Left hindlimb (tissue), 1 donor: ENCODE measurements at regions not wholly inside any gene's neighbourhood (a gene's known extent, or its start where the extent isn't known, plus 50 kb on each side); places are given as distances from the start of the nearest gene placed in this dataset.

ENCODE experiments used
- DNase-seq: peaks from one replicate; pipeline ENCODE4 v3.0.0-alpha.2; 2018

GRCh38 chr2:18373664-18374063 lies 186.8 kb downstream of the RDH14 start:
- DNase-seq, result no peak

GRCh38 chr2:18373081-18373480 lies 187.4 kb downstream of the RDH14 start:
- no peak for DNase-seq

- no peak for DNase-seq
Observed at GRCh38 chr2:18372641-18373040, 187.8 kb downstream of the RDH14 start.

- no peak for DNase-seq
Observed at GRCh38 chr2:18369760-18370159, 190.7 kb downstream of the RDH14 start.

GRCh38 chr2:18368008-18368407 lies 192.4 kb downstream of the RDH14 start:
- DNase-seq, result no peak

GRCh38 chr2:18365342-18365741 lies 195.1 kb downstream of the RDH14 start:
- no peak for DNase-seq

GRCh38 chr2:18363348-18363747 lies 197.1 kb downstream of the RDH14 start:
- DNase-seq, result no peak

GRCh38 chr2:18362696-18363095 lies 197.8 kb downstream of the RDH14 start:
- no peak for DNase-seq

- DNase-seq, result no peak
Observed at GRCh38 chr2:18357537-18357936, 202.9 kb downstream of the RDH14 start.

- DNase-seq, result no peak
Observed at GRCh38 chr2:18356676-18357075, 203.8 kb downstream of the RDH14 start.

GRCh38 chr2:18349421-18349820 lies 211.0 kb downstream of the RDH14 start:
- no peak for DNase-seq

GRCh38 chr2:18346874-18347273 lies 213.6 kb downstream of the RDH14 start:
- DNase-seq, result no peak

GRCh38 chr2:18346344-18346743 lies 214.1 kb downstream of the RDH14 start:
- no peak for DNase-seq

- DNase-seq, result no peak
Observed at GRCh38 chr2:18345848-18346247, 214.6 kb downstream of the RDH14 start.

- DNase-seq, result no peak
Observed at GRCh38 chr2:18342901-18343300, 217.6 kb downstream of the RDH14 start.

GRCh38 chr2:18339326-18339725 lies 221.1 kb downstream of the RDH14 start:
- DNase-seq, result no peak

GRCh38 chr2:18336975-18337374 lies 223.5 kb downstream of the RDH14 start:
- no peak for DNase-seq

- no peak for DNase-seq
Observed at GRCh38 chr2:18332477-18332876, 228.0 kb downstream of the RDH14 start.

- no peak for DNase-seq
Observed at GRCh38 chr2:18325118-18325517, 235.3 kb downstream of the RDH14 start.

GRCh38 chr2:18319987-18320386 lies 240.5 kb downstream of the RDH14 start:
- no peak for DNase-seq

GRCh38 chr2:18317017-18317416 lies 243.4 kb downstream of the RDH14 start:
- no peak for DNase-seq

- DNase-seq, result no peak
Observed at GRCh38 chr2:18312818-18313217, 247.6 kb downstream of the RDH14 start.

- peak; percentile 27 for DNase-seq
Observed at GRCh38 chr2:18311420-18312195, 248.8 kb downstream of the RDH14 start.

- no peak for DNase-seq
Observed at GRCh38 chr2:18309627-18310026, 250.8 kb downstream of the RDH14 start.

- no peak for DNase-seq
Observed at GRCh38 chr2:18309188-18309587, 251.3 kb downstream of the RDH14 start.
